ENCODE measurements at regions not wholly inside any gene's neighbourhood (a gene's known extent, or its start where the extent isn't known, plus 50 kb on each side); places are given as distances from the start of the nearest gene placed in this dataset.

- no peak overlapping the region for H3K4me2 ChIP-seq (ENCODE audit: low read depth, low read length)
- peak; percentile 22 for DNase-seq
Observed at GRCh38 chr7:130838738-130839137, 104.7 kb upstream of the KLF14 start.

GRCh38 chr7:130840599-130840998 is 106.6 kb upstream of the KLF14 start:
- Histone ChIP-seq H3K27me3 (replicated peaks; ENCODE audit: insufficient read depth, low read length) (no peaks in the 10 kb centered on the region), H3K4me2 (ENCODE audit: low read depth, low read length) (no peak overlapping the region), H3K36me3 (replicated peaks; ENCODE audit: insufficient read depth, low read length) (no peaks in the 10 kb centered on the region), H3F3A (ENCODE audit: insufficient read depth, low read length) (no peaks in the 10 kb centered on the region), H3K27ac (ENCODE audit: low read length) (no peak overlapping the region), H3K9me3 (replicated peaks; ENCODE audit: insufficient read depth, low read length) (no peaks in the 10 kb centered on the region), H3K79me2 (ENCODE audit: low read length) (no peaks in the 10 kb centered on the region), H3K9me2 (replicated peaks; ENCODE audit: insufficient read depth, low read length) (no peaks in the 10 kb centered on the region), H3K9ac (ENCODE audit: low read length) (no peak overlapping the region), H4K20me1 (ENCODE audit: insufficient read depth, low read length) (no peaks in the 10 kb centered on the region), H3K4me3 (ENCODE audit: low read length) (no peak overlapping the region), H2AFZ (ENCODE audit: low read length) (no peak overlapping the region), H3K4me1 (ENCODE audit: low read length) (no peaks in the 10 kb centered on the region)
- DNase-seq, result no peak
- TF ChIP-seq CTCF (IDR thresholded peaks at IDR 0.05; ENCODE audit: low read length) (no peak), EZH2phosphoT487 (IDR thresholded peaks at IDR 0.05; ENCODE audit: low read length) (no peak), EZH2 (optimal IDR thresholded peaks at IDR 0.05; ENCODE audit: low read depth, low read length) (no peak)

More at GRCh38 chr7:130838738-130839137, 104.7 kb upstream of the KLF14 start:
- Histone ChIP-seq H3K9me3 (replicated peaks; ENCODE audit: insufficient read depth, low read length) (no peaks in the 10 kb centered on the region), H3K27ac (ENCODE audit: low read length) (no peak overlapping the region), H3K79me2 (ENCODE audit: low read length) (no peaks in the 10 kb centered on the region), H4K20me1 (ENCODE audit: insufficient read depth, low read length) (no peaks in the 10 kb centered on the region), H3K9me2 (replicated peaks; ENCODE audit: insufficient read depth, low read length) (no peaks in the 10 kb centered on the region), H3K4me3 (ENCODE audit: low read length) (no peak overlapping the region), H3K4me1 (ENCODE audit: low read length) (no peaks in the 10 kb centered on the region), H3K9ac (ENCODE audit: low read length) (no peak overlapping the region), H3F3A (ENCODE audit: insufficient read depth, low read length) (no peaks in the 10 kb centered on the region), H3K36me3 (replicated peaks; ENCODE audit: insufficient read depth, low read length) (no peaks in the 10 kb centered on the region), H3K27me3 (replicated peaks; ENCODE audit: insufficient read depth, low read length) (no peaks in the 10 kb centered on the region), H2AFZ (ENCODE audit: low read length) (no peak overlapping the region)
- TF ChIP-seq CTCF (IDR thresholded peaks at IDR 0.05; ENCODE audit: low read length) (no peak), EZH2phosphoT487 (IDR thresholded peaks at IDR 0.05; ENCODE audit: low read length) (no peak), EZH2 (optimal IDR thresholded peaks at IDR 0.05; ENCODE audit: low read depth, low read length) (no peak)

DNA sequence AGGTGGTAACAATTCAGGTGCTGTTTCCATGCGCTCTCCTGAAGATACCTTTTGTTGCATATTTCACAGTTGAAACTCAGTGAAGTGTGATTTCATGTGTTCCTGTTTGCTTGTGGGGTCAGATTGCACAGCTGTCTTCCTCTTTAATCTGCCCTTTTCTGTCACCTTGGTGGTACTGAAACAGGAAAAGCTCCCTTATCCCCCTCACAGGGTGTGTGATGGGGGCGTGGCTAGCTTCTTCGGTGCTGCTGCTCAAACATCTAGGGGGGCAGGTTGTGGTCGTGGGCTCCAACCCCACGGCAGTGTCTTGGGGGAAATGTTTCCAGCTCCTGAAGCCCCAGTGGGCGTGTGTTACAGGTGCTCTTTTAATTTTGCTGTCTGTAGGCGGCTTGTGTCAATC is 107.4 kb upstream of the KLF14 start:
- H3K4me3 ChIP-seq (ENCODE audit: low read length), result no peak overlapping the region
- no peaks in the 10 kb centered on the region for H4K20me1 ChIP-seq (ENCODE audit: insufficient read depth, low read length)
- no peak overlapping the region for H3K4me2 ChIP-seq (ENCODE audit: low read depth, low read length)
- no peaks in the 10 kb centered on the region for H3K9me2 ChIP-seq (replicated peaks; ENCODE audit: insufficient read depth, low read length)
- no peaks in the 10 kb centered on the region for H3F3A ChIP-seq (ENCODE audit: insufficient read depth, low read length)
- H3K27me3 ChIP-seq (replicated peaks; ENCODE audit: insufficient read depth, low read length), result no peaks in the 10 kb centered on the region
- no peaks in the 10 kb centered on the region for H3K79me2 ChIP-seq (ENCODE audit: low read length)
- no peak for DNase-seq
- no peaks in the 10 kb centered on the region for H3K4me1 ChIP-seq (ENCODE audit: low read length)
- TF ChIP-seq EZH2 (optimal IDR thresholded peaks at IDR 0.05; ENCODE audit: low read depth, low read length) (no peak), EZH2phosphoT487 (IDR thresholded peaks at IDR 0.05; ENCODE audit: low read length) (no peak), CTCF (IDR thresholded peaks at IDR 0.05; ENCODE audit: low read length) (no peak)
- no peaks in the 10 kb centered on the region for H3K36me3 ChIP-seq (replicated peaks; ENCODE audit: insufficient read depth, low read length)
- H3K27ac ChIP-seq (ENCODE audit: low read length), result no peak overlapping the region
- no peak overlapping the region for H3K9ac ChIP-seq (ENCODE audit: low read length)
- no peaks in the 10 kb centered on the region for H3K9me3 ChIP-seq (replicated peaks; ENCODE audit: insufficient read depth, low read length)
- H2AFZ ChIP-seq (ENCODE audit: low read length), result no peak overlapping the region
